ENCODE measurements at regions not wholly inside any gene's neighbourhood (a gene's known extent, or its start where the extent isn't known, plus 50 kb on each side); places are given as distances from the start of the nearest gene placed in this dataset.

GRCh38 chr12:94710933-94711332 is 60.6 kb upstream of the TMCC3 start:
- no peak for DNase-seq

- no peak for DNase-seq
These were observed 57.5 kb upstream of the TMCC3 start for GRCh38 chr12:94707892-94708291.

- no peak for DNase-seq
These were observed 56.7 kb upstream of the TMCC3 start for GRCh38 chr12:94707036-94707435.

GRCh38 chr12:94706250-94706661 is 55.9 kb upstream of the TMCC3 start:
- DNase-seq: no peak

- DNase-seq: no peak
These were observed 55.3 kb upstream of the TMCC3 start for GRCh38 chr12:94705676-94706075.

- no peak for DNase-seq
These were observed 54.3 kb upstream of the TMCC3 start for GRCh38 chr12:94704452-94705306.

GRCh38 chr12:94702696-94703095 is 52.3 kb upstream of the TMCC3 start:
- DNase-seq: no peak

- no peak for DNase-seq
These were observed 51.4 kb upstream of the TMCC3 start for GRCh38 chr12:94701711-94702110.

GRCh38 chr12:94700662-94701061 is 50.3 kb upstream of the TMCC3 start:
- no peak for DNase-seq

All from right kidney (tissue), 1 donor.